Cardiac septum (tissue), 1 donor: ENCODE measurements at regions not wholly inside any gene's neighbourhood (a gene's known extent, or its start where the extent isn't known, plus 50 kb on each side); places are given as distances from the start of the nearest gene placed in this dataset.

ENCODE experiments used
- DNase-seq: peaks from one replicate; pipeline ENCODE4 v3.0.0-alpha.2; 2020; ENCODE audit warnings: low spot score
- intact Hi-C: fragments of 100-400 bp; cut with DNase I; formaldehyde crosslinking; loops from one replicate; pipeline ENCODE4 v1.14.0; 2022
- donor health status: DM: no; HTN: no; CAD: no.

DNA sequence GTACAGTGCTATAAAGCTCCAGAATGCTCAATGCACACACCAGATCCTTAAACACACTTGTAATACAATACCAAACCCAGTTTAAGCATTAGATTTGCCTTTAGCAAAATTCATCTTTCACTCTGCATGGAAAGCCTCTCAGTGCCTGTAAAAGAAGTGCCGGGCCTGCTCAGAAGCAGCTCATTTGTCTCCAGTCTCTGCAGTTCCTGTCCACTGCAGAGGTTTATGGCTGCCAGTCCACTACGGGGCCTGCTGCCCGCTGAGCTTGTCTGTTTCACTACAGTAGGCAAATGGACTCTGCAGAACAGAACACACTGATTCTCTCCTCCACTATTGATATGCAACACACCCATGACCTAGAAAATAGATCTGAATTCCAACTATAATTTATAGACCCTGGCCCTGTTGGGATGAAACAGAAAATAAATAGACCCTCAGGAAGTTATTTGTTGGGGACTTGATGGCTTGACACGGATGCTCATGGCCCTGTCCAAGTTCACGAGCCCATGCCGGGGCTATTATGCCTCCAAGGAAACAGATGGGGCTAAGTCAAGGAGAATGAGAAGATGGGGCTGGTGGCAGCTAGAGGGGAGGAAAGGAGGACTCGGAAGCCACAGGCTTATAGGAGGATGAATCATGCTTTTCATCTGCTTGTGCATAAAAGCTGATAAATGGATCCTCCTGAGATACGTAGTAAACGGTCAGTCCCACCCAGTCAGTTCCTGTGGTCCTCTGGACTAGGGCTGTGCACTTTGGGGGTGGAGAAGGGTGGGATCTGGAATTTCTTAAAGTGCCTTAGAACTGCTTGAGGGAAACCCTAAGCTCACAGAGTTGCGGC, 416.8 kb upstream of the TENM4 start:
- DNase-seq: no peak
- intact Hi-C loops: no loop called here

DNA sequence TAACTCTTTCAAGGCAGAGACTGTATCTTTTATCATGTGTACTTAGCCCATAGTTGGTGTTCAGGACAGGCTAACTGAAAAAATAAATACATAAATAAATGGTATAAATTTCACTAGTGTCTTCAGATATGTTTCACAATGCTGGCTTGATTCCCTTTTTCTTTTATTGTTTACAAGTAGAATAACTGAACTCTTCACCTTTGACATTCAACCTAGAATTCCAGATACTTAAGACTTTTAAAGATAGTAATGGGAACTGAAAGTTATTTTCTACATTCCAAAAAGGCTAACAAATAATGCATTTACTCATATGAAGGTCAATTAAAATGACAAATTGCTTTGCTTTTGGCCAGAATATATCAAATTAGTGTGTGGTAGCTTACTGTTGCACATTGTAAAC, 411.3 kb upstream of the TENM4 start:
- intact Hi-C loops: no loop called here
- no peak for DNase-seq

DNA sequence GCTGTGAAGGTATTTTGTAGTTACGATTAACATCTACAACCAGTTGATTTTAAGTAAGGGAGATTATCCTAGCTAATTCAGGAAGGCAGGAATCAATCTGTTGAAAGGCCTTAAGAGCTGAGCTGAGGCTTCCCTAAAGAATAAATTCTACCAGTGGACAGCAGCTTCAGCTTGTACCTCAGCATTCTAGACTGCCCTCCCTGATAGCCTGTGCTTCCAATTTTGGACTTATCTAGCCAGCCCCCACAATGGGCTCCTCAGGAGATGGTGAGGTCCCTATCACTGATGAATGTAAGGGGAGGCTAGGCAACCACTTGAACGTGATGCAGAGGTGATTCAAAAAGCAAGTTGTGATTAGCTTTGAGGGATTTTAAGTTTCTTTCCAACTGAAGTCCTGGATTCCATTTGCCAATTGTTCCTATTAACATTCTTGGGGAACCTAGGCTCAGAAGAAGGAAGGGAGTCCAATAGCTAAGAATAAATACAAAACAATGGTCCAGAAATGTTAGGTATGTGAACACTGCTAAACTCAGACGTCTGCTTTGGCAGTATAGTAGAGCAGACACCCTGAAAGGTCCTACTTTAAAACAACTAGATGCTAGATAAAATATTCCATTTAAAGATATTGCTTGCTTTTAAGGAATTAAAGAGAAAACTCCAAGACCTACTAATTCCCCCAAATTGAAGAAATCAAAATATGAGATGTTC, 404.3 kb upstream of the TENM4 start:
- no peak for DNase-seq
- intact Hi-C loops: no loop called here

DNA sequence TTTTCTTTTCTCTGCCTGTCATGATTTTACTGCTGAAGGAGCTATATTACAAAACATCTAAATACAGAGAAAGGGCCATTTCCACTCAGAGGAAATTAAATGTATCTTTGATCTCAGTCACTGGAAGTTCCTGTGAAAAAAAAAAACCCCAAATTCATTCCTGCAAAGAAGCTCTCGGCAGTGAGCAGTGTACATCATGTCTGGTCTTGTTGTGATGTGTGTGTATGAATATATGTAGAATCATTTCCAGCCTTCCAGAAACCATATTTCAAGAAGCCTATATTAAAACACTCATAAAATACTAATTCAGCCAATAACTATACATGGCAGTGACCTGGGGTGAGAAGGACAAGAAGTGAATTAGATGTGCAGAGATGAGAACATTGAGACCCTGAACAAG, 393.2 kb upstream of the TENM4 start:
- intact Hi-C loops: no loop called here
- no peak for DNase-seq

DNA sequence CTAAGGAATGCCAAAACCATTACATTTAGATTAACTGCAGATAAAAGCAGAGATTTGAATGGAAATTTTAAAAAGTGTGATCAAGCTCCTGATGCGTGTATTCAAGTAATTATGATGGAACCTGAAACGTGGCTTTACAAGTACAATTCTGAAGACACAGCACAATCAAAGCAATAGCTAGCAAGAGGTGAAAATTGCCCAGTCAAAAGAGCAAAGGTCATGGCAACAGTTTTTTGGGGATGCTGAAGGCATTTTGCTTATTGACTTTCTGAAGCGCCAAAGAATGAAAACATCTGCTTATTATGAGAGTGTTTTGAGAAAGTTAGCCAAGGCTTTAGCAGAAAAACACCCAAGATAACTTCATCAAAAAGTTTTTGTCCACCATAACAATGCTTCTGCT, 389.6 kb upstream of the TENM4 start:
- DNase-seq: no peak
- intact Hi-C loops: no loop called here

DNA sequence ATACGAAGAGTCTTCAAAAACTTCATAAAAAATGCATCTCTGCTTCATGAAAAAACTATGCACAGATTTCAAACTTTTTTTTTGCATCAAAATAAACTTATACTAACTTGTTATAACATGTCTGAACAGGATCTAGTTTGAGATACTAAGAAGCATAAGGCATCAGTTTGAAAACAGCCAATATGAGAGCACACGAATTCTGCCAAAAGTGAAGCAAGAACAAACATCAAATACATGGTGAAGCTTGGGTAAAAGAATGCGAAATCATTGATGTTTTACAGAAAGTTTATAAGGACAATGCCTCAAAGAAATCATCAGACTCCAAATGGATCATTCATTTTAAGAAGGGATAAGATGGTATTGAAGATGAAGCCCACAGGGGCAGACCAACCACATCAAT, 389.1 kb upstream of the TENM4 start:
- intact Hi-C loops: no loop called here
- no peak for DNase-seq

DNA sequence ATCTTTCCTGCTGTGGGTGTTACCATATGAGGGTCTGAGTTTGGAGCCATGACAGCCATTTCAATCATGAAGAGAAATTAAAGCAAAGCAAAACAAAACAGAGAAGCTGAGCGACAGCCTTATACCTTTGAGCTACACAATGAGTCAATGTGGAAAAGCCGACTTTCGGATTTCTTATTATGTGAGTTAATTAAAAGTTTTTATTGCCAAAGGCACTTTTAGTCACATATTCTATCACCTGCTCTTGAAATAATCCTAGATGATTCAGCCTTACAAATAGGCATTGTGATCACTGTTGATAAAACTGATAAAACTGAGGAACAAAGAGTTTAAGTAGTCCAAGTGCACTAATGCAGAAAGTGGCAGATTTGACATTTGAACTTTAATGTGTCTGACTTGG, 381.9 kb upstream of the TENM4 start:
- intact Hi-C loops: no loop called here
- no peak for DNase-seq

DNA sequence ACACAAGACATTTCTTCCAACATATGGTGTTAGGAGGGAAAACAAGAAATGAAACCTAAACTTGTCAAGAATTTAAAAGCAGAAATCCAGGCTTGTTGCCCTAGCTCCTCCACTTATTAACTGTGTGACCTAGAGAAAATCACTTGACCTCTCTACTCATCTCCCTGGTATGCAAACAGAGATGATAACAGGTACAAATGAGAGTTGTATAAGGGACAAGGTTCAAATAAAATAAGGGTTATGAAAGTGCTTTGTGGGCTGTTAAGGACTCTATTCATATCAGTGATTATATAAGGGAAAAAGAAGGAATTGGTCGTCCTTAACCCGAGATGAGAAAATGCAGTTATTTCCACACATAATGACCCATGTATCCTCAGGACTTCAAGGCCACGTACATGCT, 372.7 kb upstream of the TENM4 start:
- intact Hi-C loops: no loop called here

DNA sequence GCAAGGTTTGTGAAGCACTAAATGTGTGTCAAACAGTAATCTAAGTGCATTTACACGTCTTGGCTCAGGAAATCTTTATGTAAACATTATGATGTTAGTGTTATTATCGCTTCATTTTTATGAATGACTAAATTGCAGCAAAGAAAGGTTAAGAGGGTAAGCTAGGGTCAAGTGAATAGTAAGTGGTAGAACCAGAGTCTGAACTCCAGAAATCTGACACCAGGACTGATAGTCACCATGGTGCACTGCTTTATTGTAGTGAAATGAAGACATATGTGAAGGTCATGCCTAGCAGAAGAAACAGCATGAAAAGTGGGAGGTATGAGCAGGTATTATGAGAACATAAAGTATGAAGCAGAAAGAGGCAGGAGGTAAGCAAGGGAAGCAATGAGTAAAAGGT, 368.7 kb upstream of the TENM4 start:
- no peak for DNase-seq
- intact Hi-C loops: no loop called here

More for the DNA sequence above, 372.7 kb upstream of the TENM4 start:
- no peak for DNase-seq

DNA sequence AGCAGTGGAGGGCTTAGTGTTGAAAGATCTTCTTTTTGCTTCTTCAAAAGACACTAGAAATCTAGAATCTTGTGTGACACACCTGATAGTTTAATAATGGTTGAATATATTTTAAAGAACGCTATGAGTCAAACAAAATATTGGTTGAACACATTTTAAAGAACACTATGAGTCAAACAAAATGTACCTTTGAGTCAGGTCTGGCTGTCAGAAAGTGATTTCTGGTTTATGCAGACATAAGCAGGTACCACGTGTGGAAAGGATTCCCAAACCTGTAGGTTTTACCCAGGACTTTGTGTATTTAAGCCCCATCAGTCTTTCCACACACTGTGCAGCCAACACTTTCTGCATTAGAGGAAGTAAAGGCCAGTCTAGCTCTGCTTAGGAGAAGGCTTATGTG, 366.7 kb upstream of the TENM4 start:
- DNase-seq: no peak
- intact Hi-C loops: no loop called here

DNA sequence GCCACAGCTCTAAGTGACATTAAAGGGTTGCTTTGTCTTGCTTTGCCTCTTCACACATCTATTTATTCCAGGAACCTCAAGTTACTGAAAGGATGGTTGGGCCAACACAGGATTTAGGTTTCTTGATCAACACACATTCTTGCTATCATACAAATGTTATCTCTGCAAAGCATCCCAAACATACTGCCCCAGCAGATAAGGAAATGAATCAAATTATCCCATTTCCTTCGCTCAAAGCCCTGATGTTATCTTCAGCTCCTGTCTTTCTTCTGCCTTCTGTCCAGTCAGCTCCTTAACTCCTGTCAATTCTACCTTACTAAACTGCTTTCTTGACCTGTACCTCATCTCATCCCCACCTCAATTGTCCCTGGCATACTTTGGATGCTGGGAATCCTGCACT, 355.9 kb upstream of the TENM4 start:
- intact Hi-C loops: no loop called here

DNA sequence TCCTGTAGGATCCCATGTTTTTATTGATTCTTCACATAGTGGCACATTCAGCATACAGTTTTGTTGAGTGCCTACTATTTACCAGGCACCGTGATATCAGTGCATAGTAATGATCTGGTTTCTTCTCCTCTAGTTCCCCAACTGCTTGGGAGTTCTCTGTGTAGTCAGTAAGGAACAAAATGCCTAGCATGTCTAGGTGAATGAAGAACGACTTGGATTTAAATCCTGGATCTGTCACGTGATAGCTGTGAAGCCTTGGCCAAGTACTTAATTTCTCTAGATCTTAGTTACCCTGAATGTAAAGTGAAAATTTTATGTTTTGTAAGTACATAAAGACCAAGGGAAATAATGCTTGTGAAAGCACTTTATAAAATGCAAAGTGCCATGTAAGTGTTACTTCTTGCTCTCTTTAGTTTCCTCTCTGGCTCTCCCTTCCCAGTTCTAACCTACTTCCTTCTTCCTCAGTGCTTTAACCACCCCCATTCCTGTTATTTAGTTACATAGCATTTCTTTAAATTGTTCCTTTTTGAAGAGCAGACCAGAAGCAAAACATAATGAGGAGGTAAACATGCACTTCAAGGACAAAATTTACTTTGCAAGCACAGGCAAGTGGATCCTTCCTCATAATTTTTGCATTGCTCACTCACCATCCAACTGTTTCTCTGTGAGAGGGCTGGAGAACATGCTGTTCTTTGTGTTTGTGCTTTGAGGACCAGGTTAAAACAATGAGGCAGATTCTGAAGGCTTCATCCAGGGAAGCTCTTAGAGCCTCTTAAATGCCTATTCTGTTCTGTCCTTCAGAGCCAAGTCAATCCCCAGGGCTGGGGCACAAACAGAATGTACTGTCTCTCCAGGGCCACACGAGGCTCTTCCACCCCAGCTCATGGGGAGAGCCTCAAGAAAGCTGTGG, 353.9 kb upstream of the TENM4 start:
- intact Hi-C loops: no loop called here
- no peak for DNase-seq

More for the DNA sequence above, 355.9 kb upstream of the TENM4 start:
- no peak for DNase-seq

DNA sequence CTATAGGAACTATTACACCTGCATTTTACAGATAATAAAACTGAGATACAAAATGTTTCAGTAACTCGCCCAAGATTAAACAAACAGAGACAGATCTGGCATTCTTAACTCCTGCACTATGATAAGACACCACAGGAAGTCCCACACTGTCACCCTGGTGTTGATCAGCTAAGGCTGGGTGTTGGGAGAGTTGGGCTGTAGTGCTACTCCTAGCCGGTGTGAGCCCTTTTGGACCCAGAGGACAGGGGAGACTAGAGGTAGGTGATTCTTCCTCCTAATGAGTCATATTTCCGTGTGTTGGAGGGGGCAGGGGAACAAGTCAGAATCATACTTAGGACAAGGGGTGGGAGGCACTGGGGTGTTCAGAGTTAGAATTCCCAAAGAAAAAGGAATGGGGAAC, 353.2 kb upstream of the TENM4 start:
- no peak for DNase-seq
- intact Hi-C loops: no loop called here

DNA sequence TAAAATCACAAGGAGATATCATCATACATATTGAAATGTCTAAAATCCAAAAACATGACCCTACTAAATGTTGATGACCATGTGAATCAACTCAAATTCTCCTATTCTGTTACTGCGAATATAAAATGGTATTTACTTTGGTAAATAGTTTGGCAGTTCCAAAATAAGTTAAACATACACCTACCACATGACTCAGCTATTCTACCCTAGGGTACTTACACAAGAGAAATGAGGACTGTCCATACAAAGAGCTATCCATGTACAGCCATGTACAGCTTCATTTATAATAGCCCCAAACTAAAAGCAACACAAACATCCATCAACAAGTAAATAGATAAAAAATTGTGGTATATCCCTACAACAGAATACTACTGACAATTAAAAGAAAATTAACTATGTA, 346.1 kb upstream of the TENM4 start:
- DNase-seq: no peak
- intact Hi-C loops: no loop called here

DNA sequence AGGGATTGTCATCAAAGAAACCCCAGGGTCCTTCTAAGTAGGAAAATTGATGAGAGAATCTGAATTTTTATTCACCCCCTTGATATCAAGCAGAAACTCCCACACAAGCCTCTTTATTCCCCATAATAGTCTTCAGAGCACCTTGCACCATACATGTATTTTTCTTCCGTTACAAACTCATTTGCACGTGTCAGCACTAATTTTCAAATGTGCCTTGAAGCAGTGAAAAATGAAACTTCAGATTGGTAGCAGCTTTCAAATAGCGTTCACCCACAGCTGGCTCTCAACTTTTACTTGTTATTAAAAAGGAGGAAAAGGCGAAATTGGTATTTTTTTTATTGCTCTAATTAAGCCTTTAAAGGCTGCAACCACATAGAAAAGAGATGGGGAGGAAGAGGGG, 343.0 kb upstream of the TENM4 start:
- intact Hi-C loops: no loop called here
- no peak for DNase-seq

DNA sequence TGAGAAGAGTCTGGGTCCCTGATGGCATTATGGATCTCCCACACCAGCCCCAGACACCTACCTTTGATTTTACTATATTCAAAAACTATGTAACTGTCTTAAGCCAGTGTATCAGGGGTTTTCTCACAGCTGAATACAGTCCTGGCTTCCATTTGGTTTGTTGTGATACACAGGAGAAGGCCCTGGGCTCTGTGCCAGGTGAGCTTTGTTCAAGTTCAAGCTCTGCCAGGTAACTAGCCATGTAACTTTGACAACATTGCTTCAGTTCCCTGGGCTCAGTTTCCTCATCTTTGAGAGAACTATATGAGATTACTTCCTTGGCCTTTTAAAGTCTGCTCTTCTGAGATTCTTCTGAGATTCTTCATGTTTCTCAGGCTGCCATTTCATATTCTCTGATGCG, 327.5 kb upstream of the TENM4 start:
- DNase-seq: no peak

DNA sequence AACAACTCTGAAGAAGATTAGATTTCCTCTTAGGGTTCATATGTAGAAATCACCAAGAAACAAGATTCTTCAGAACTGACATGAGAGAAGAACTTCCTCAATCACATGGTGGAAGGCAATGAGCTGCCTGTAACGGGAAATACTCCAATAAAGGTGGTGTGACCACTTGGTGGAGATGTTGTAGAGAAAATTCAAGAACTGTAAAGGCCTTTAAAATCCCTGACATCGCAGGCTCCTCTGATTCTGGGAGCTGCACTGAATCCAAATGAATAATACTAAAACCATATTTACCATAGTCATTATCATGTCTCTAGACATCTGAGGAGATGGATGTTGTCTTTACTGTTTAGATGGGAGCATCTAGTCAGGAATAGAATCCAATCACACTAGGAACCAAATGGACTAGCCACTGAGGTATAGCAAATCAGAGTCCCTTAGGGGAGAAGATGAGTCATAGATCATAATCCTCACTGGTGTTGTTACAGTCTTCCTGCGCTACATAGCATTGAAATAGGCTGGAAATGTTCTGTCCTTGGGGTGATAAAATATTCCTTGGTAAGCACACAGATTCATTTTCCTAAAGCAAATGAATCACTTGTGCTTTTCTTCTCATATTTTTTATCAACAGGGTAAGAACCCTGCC, 321.6 kb upstream of the TENM4 start:
- intact Hi-C loops: loop anchor here (5.0 kb wide), 1 partner anchor 395 kb away; no protein-coding TSS in a partner anchor
- DNase-seq: no peak

More for the DNA sequence above, 327.5 kb upstream of the TENM4 start:
- intact Hi-C loops: no loop called here

DNA sequence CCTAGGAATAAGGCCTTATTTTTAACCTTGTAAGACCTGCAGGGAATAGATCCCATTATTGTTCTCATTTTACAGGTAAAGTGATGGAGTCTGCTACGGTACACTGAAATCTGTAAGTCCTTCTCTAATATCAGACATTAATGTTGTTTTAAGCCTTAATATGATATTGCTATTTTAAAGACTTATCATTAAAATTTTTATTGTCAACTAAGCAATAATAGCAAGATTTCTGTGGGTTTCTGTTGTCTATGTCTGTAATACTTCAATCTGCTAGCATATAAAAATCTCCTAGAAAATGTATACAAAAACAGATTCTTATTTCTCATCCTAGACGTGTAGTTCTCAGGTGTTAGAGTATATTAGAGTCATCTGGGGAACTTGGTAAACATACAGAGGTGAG, 317.5 kb upstream of the TENM4 start:
- intact Hi-C loops: no loop called here
- no peak for DNase-seq

DNA sequence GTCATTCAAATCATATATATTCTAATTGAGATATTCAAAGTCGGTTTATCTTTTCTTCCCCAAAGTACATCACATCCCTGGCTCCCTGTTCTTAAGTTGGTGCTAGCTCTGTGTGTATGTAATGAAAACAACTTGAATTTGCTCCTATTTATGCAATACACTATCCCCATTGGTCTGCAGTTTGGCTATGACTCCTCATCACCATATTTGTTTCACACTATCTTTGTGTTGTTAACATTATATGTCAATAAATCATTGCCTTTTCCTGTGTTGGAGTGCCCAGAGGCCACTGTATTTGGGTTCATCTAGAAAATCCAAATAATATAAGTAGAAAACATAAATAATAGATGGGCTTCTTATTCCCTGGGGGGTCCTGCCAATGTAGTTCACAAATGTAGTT, 306.6 kb upstream of the TENM4 start:
- intact Hi-C loops: no loop called here

DNA sequence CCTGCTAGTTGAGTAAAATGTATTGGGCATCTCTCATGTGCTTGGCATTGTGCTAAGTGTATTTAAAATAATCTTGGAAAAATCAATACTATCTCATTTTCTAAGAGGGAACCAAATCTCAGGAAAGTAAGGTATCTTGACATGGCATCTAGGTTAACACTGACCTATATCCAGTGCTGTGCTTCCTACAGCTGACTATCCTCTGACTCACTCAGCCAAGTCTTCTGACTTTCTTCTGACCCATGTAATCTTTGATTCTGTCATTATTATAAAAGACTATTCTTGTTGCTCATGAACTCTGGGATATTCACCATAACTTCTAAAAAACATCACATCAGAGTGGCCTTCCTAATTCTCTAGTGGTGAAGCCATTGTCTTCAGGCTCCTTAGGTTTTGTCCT, 304.1 kb upstream of the TENM4 start:
- intact Hi-C loops: no loop called here
- DNase-seq: no peak

More for the DNA sequence above, 306.6 kb upstream of the TENM4 start:
- no peak for DNase-seq
